Activated B cell treated with CpG ODN at 0.5 μM for 24 hours (primary cell): ENCODE measurements at regions not wholly inside any gene's neighbourhood (a gene's known extent, or its start where the extent isn't known, plus 50 kb on each side); places are given as distances from the start of the nearest gene placed in this dataset.

Experiments used
- ATAC-seq: fragments of 200-7000 bp; cut with Tn5 transposase; one replicate; pipeline ENCODE4 v1.10.0; 2021; ENCODE audit warnings: low read depth, mild to moderate bottlenecking, moderate library complexity
- CTCF ChIA-PET: fragments of 350-600 bp; sonication (Branson Sonifier 250); formaldehyde crosslinking; loops from one replicate; lab custom pipeline; 2021; ENCODE audit warnings: antibody characterized with exemption; lab: Charles Lee
- POLR2A ChIA-PET: fragments of 350-600 bp; sonication (Branson Sonifier 250); formaldehyde crosslinking; loops from one replicate; lab custom pipeline; 2021; ENCODE audit warnings: antibody characterized with exemption; lab: Charles Lee
- DNase-seq: peaks from one replicate; pipeline ENCODE4 v3.0.0; 2022
- H3K27ac Mint-ChIP-seq: one replicate; pipeline ENCODE4 v1.8.0; 2020; ENCODE audit warnings: mixed read lengths
- H3K27me3 Mint-ChIP-seq: one replicate; pipeline ENCODE4 v1.8.0; 2021; ENCODE audit warnings: mixed read lengths
- H3K36me3 Mint-ChIP-seq: one replicate; pipeline ENCODE4 v1.8.0; 2021; ENCODE audit warnings: low read depth, mixed read lengths
- H3K4me1 Mint-ChIP-seq: one replicate; pipeline ENCODE4 v1.8.0; 2021; ENCODE audit warnings: mixed read lengths
- H3K4me3 Mint-ChIP-seq: one replicate; pipeline ENCODE4 v1.8.0; 2020; ENCODE audit warnings: mild to moderate bottlenecking, mixed read lengths
- H3K9me3 Mint-ChIP-seq: one replicate; pipeline ENCODE4 v1.8.0; 2020; ENCODE audit warnings: mixed read lengths
- intact Hi-C: fragments of 100-400 bp; cut with micrococcal nuclease; formaldehyde crosslinking; loops from one replicate; pipeline ENCODE4 v1.15.1; 2024
- TF ChIP-seq, protein P1 (sequence below): fragments of 200-600 bp; IDR thresholded peaks from one replicate; pipeline ENCODE4 v1.8.0; 2022; ENCODE audit warnings: antibody characterized with exemption, mild to moderate bottlenecking

DNA sequence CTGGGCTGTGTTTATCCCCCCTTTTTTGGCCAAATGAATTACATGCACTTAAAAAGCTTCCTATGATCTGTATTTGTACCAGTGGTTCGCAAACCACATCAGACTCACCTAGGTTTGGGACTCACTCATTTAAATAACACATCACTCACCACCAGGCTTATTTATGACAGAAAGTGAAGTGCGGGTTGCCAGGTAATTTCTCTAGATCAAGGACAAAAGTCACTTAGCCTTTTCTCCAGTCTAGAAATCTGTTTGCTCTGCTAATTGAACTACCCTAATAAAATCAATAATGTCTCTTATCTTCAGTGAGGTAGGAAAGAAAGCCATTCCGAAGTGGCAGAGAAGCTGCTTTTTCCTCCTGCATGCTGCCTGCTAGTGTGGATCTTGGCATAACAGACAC is 88.1 kb upstream of the SLC8A1 start:
- TF ChIP-seq, protein P1, sequence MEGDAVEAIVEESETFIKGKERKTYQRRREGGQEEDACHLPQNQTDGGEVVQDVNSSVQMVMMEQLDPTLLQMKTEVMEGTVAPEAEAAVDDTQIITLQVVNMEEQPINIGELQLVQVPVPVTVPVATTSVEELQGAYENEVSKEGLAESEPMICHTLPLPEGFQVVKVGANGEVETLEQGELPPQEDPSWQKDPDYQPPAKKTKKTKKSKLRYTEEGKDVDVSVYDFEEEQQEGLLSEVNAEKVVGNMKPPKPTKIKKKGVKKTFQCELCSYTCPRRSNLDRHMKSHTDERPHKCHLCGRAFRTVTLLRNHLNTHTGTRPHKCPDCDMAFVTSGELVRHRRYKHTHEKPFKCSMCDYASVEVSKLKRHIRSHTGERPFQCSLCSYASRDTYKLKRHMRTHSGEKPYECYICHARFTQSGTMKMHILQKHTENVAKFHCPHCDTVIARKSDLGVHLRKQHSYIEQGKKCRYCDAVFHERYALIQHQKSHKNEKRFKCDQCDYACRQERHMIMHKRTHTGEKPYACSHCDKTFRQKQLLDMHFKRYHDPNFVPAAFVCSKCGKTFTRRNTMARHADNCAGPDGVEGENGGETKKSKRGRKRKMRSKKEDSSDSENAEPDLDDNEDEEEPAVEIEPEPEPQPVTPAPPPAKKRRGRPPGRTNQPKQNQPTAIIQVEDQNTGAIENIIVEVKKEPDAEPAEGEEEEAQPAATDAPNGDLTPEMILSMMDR, result no peak
- no peak overlapping the region for H3K27ac Mint-ChIP-seq
- no peak for ATAC-seq
- no peak for DNase-seq
- ChIA-PET CTCF (no interaction called here), POLR2A (no interaction called here)
- no peaks in the 10 kb centered on the region for H3K27me3 Mint-ChIP-seq
- H3K4me3 Mint-ChIP-seq, result no peak overlapping the region
- intact Hi-C loops, result no loop called here
- no peaks in the 10 kb centered on the region for H3K36me3 Mint-ChIP-seq
- no peaks in the 10 kb centered on the region for H3K4me1 Mint-ChIP-seq
- no peaks in the 10 kb centered on the region for H3K9me3 Mint-ChIP-seq

DNA sequence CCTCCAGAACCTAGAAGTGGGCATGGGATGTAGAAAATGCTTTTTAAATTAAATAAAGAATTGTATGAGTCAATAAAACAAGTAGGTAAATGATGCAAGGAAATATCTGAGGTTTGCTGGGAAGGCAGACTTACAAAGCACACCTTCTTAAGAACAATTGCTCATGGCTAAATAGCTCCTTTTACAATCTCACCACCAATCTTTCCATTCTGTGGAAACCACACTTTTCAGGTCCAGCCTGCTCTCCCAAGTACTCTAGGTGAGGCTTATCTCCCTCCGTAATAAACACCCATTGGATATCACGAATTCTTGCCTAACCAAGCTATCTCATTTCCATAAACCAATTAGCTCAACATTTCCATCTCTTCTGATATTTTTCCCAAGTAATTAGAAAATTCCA is 91.5 kb upstream of the SLC8A1 start:
- ChIA-PET POLR2A (no interaction called here), CTCF (interaction anchor here (2.2 kb wide), 1 partner anchor 9 kb away, joined by 5 read pairs; no protein-coding TSS in a partner anchor)
- ATAC-seq, result no peak
- no peaks in the 10 kb centered on the region for H3K9me3 Mint-ChIP-seq
- H3K4me1 Mint-ChIP-seq, result no peaks in the 10 kb centered on the region
- TF ChIP-seq, protein P1, result no peak
- H3K27me3 Mint-ChIP-seq, result no peaks in the 10 kb centered on the region
- no peak for DNase-seq
- no peaks in the 10 kb centered on the region for H3K36me3 Mint-ChIP-seq
- intact Hi-C loops, result no loop called here
- H3K4me3 Mint-ChIP-seq, result no peak overlapping the region
- no peak overlapping the region for H3K27ac Mint-ChIP-seq

- H3K27ac Mint-ChIP-seq, result no peak overlapping the region
- H3K9me3 Mint-ChIP-seq, result no peaks in the 10 kb centered on the region
- H3K36me3 Mint-ChIP-seq, result no peaks in the 10 kb centered on the region
- intact Hi-C loops, result no loop called here
- ATAC-seq, result no peak
- no peaks in the 10 kb centered on the region for H3K27me3 Mint-ChIP-seq
- no peak for DNase-seq
- H3K4me3 Mint-ChIP-seq, result no peak overlapping the region
- no peaks in the 10 kb centered on the region for H3K4me1 Mint-ChIP-seq
- TF ChIP-seq, protein P1, result no peak
- CTCF ChIA-PET, result no interaction called here
- POLR2A ChIA-PET, result no interaction called here
Observed at GRCh38 chr2:40544072-40544471, 92.2 kb upstream of the SLC8A1 start.

DNA sequence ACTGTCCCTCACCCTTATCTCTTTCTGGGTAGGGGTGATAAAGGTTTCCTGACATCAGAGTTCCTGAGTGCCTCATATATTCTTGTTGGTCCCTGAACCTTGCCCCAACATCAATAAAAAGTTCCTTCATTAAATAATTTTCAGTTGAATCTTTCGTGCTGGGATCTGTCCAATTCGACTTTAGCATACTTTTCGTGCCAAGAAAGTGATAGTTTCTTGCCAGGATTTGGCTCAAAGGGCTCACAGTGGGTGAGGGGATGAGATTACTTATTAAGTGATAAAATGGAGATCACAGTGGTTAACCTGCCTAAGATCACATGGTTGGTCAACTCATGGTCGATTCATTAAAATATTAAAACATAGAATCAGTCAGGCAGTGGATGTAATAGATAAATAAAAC is 93.8 kb upstream of the SLC8A1 start:
- Mint-ChIP-seq H3K27ac (no peak overlapping the region), H3K27me3 (no peaks in the 10 kb centered on the region), H3K36me3 (no peaks in the 10 kb centered on the region), H3K4me3 (no peak overlapping the region), H3K9me3 (no peaks in the 10 kb centered on the region), H3K4me1 (no peaks in the 10 kb centered on the region)
- TF ChIP-seq, protein P1, result no peak
- intact Hi-C loops, result no loop called here
- ATAC-seq (no peak), DNase-seq (no peak)
- CTCF ChIA-PET, result no interaction called here
- POLR2A ChIA-PET, result no interaction called here

DNA sequence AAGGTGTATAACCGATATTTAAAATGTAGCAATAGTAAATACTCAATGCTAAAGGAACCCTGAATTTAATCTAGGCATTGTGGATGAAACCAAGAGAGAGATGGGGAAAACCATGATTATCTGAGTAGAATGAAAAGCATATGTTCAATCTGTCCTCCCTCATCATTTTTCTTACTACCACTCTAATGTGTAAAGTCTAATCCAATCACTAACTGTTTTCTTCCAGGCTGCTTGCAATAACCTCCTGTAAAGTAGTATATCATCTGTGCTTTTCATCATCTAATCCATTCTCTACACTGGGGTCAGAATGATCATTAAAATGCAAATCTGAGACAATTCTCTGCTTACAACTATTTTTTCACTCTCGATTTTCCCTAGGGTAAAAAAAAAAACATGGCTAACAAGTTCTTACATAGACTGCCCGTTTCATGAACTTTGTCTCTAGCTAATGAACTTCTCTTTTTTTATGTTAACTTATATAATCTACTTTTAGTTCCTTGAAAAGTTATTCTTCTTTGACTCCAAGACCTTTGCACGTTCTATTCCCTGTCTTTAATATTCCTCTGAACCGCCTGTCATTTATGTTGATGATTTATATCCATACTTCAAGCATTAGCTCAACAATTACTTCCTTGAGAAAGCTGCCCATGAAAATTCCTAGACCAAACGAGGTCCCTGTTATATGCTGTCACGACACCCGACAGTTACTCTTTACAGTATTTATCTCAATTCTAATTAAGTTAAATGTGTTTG is 94.7 kb upstream of the SLC8A1 start:
- Mint-ChIP-seq H3K27me3 (no peaks in the 10 kb centered on the region), H3K27ac (no peak overlapping the region), H3K9me3 (no peaks in the 10 kb centered on the region), H3K36me3 (no peaks in the 10 kb centered on the region), H3K4me3 (no peak overlapping the region), H3K4me1 (no peaks in the 10 kb centered on the region)
- TF ChIP-seq, protein P1, result no peak
- POLR2A ChIA-PET, result no interaction called here
- intact Hi-C loops, result no loop called here
- CTCF ChIA-PET, result interaction anchor here (1.0 kb wide), 1 partner anchor 11 kb away, joined by 3 read pairs; no protein-coding TSS in a partner anchor
- DNase-seq (no peak), ATAC-seq (no peak)
